WTC11 (cell line): ENCODE measurements at regions not wholly inside any gene's neighbourhood (a gene's known extent, or its start where the extent isn't known, plus 50 kb on each side); places are given as distances from the start of the nearest gene placed in this dataset.

Source experiments
- ATAC-seq: fragments of 200-7000 bp; cut with Tn5 transposase; 2 replicates; pipeline ENCODE4 v1.10.0; 2021; ENCODE audit warnings: mild to moderate bottlenecking, moderate library complexity
- CTCF ChIA-PET: fragments of 300-600 bp; sonication (Branson Sonifier 250); formaldehyde crosslinking; loops from one replicate; lab custom pipeline; 2021; ENCODE audit warnings: antibody characterized with exemption; lab: Charles Lee
- POLR2A ChIA-PET: fragments of 350-600 bp; sonication (Branson Sonifier 250); formaldehyde crosslinking; loops from one replicate; lab custom pipeline; 2021; ENCODE audit warnings: antibody characterized with exemption; lab: Charles Lee
- DNase-seq: peaks from one replicate; pipeline ENCODE4 v3.0.0; 2021; ENCODE audit warnings: low spot score
- H3K27ac Mint-ChIP-seq: 2 replicates; pipeline ENCODE4 v1.8.0; 2021; ENCODE audit warnings: mixed read lengths
- H3K27me3 Mint-ChIP-seq: 2 replicates; pipeline ENCODE4 v1.8.0; 2021; ENCODE audit warnings: low read depth, mild to moderate bottlenecking, moderate library complexity, mixed read lengths
- H3K36me3 Mint-ChIP-seq: 2 replicates; pipeline ENCODE4 v1.8.0; 2021; ENCODE audit warnings: mixed read lengths
- H3K4me1 Mint-ChIP-seq: 2 replicates; pipeline ENCODE4 v1.8.0; 2022; ENCODE audit warnings: mixed read lengths
- H3K4me3 Mint-ChIP-seq: 2 replicates; pipeline ENCODE4 v1.8.0; 2021; ENCODE audit warnings: mild to moderate bottlenecking, moderate library complexity, mixed read lengths
- H3K9me3 Mint-ChIP-seq: 2 replicates; pipeline ENCODE4 v1.8.0; 2021; ENCODE audit warnings: mixed read lengths
- ARID4B ChIP-seq: sonication (generic); formaldehyde crosslinking; IDR thresholded peaks from 2 replicates; pipeline ENCODE4 v1.8.0; 2023; ENCODE audit warnings: missing genetic modification reagents, mild to moderate bottlenecking, borderline replicate concordance
- ELF4 ChIP-seq: sonication (generic); formaldehyde crosslinking; IDR thresholded peaks from 2 replicates; pipeline ENCODE4 v1.8.1; 2022; ENCODE audit warnings: low read depth, mild to moderate bottlenecking, moderate library complexity, missing genetic modification reagents
- ESRRA ChIP-seq: sonication (generic); formaldehyde crosslinking; IDR thresholded peaks from 2 replicates; pipeline ENCODE4 v1.8.1; 2022; ENCODE audit warnings: mild to moderate bottlenecking, missing genetic modification reagents, borderline replicate concordance
- FOXJ3 ChIP-seq: sonication (generic); formaldehyde crosslinking; IDR thresholded peaks from 2 replicates; pipeline ENCODE4 v1.9.0; 2021; ENCODE audit warnings: missing genetic modification reagents, mild to moderate bottlenecking, borderline replicate concordance
- FOXP1 ChIP-seq: sonication (generic); formaldehyde crosslinking; IDR thresholded peaks from 2 replicates; pipeline ENCODE4 v1.8.0; 2022; ENCODE audit warnings: missing genetic modification reagents, mild to moderate bottlenecking, moderate library complexity, borderline replicate concordance
- GTF2I ChIP-seq: fragments of 250-450 bp; sonication (Bioruptor Pico); conservative IDR thresholded peaks from 2 replicates; pipeline ENCODE4 v1.4.0; 2021; ENCODE audit warnings: mild to moderate bottlenecking
- HMGA2 ChIP-seq: fragments of 250-450 bp; sonication (Bioruptor Pico); IDR thresholded peaks from 2 replicates; pipeline ENCODE4 v1.4.0; 2021; ENCODE audit warnings: mild to moderate bottlenecking, moderate library complexity
- MAX ChIP-seq: sonication (generic); formaldehyde crosslinking; IDR thresholded peaks from 2 replicates; pipeline ENCODE4 v1.8.0; 2022; ENCODE audit warnings: mild to moderate bottlenecking, missing genetic modification reagents
- NFATC4 ChIP-seq: fragments of 250-450 bp; sonication (Bioruptor Pico); IDR thresholded peaks from 2 replicates; pipeline ENCODE4 v1.9.0; 2021; ENCODE audit warnings: mild to moderate bottlenecking
- NFYB ChIP-seq: sonication (generic); formaldehyde crosslinking; conservative IDR thresholded peaks from 2 replicates; pipeline ENCODE4 v1.8.0; 2022; ENCODE audit warnings: low read depth, missing genetic modification reagents
- NR1H2 ChIP-seq: sonication (generic); formaldehyde crosslinking; IDR thresholded peaks from 2 replicates; pipeline ENCODE4 v1.9.0; 2021; ENCODE audit warnings: mild to moderate bottlenecking, moderate library complexity, missing genetic modification reagents
- OVOL2 ChIP-seq: fragments of 250-450 bp; sonication (Bioruptor Pico); IDR thresholded peaks from 2 replicates; pipeline ENCODE4 v1.9.0; 2021; ENCODE audit warnings: mild to moderate bottlenecking, borderline replicate concordance
- TEAD1 ChIP-seq: sonication (generic); formaldehyde crosslinking; IDR thresholded peaks from 2 replicates; pipeline ENCODE4 v1.8.0; 2022; ENCODE audit warnings: mild to moderate bottlenecking, missing genetic modification reagents
- TEAD4 ChIP-seq: sonication (generic); formaldehyde crosslinking; IDR thresholded peaks from 2 replicates; pipeline ENCODE4 v1.8.0; 2022; ENCODE audit warnings: mild to moderate bottlenecking, missing genetic modification reagents
- ZBTB21 ChIP-seq: sonication (generic); formaldehyde crosslinking; IDR thresholded peaks from 2 replicates; pipeline ENCODE4 v1.8.1; 2023; ENCODE audit warnings: mild to moderate bottlenecking, missing genetic modification reagents, borderline replicate concordance
- ZNF121 ChIP-seq: sonication (generic); formaldehyde crosslinking; IDR thresholded peaks from 2 replicates; pipeline ENCODE4 v1.8.0; 2023; ENCODE audit warnings: missing genetic modification reagents
- ZNF281 ChIP-seq: sonication (generic); formaldehyde crosslinking; IDR thresholded peaks from 2 replicates; pipeline ENCODE4 v1.8.0; 2023; ENCODE audit warnings: mild to moderate bottlenecking, missing genetic modification reagents
- ZNF317 ChIP-seq: sonication (generic); formaldehyde crosslinking; IDR thresholded peaks from 2 replicates; pipeline ENCODE4 v1.8.1; 2023; ENCODE audit warnings: low read depth, mild to moderate bottlenecking, moderate library complexity, missing genetic modification reagents, borderline replicate concordance
- ZNF423 ChIP-seq: fragments of 250-450 bp; sonication (Bioruptor Pico); IDR thresholded peaks from 2 replicates; pipeline ENCODE4 v2.1.2; 2022; ENCODE audit warnings: mild to moderate bottlenecking, moderate library complexity
- ZSCAN18 ChIP-seq: fragments of 250-450 bp; sonication (Bioruptor Pico); IDR thresholded peaks from 2 replicates; pipeline ENCODE4 v2.1.2; 2022; ENCODE audit warnings: mild to moderate bottlenecking, moderate library complexity

GRCh38 chr3:109228391-109229080 is 87.8 kb downstream of the DPPA2 start:
- Mint-ChIP-seq H3K36me3 (0 out of 2 replicates have a peak, but pooled peaks cover 2% of the 10 kb centered on the region), H3K27ac (no peak overlapping the region), H3K4me1 (0 out of 2 replicates have a peak, but pooled peaks cover 6% of the 10 kb centered on the region)
- DNase-seq = no peak
- ATAC-seq = no peak
- POLR2A ChIA-PET = no interaction called here
- no peak for TF ChIP-seq NFYB (CRISPR knock-in tag)
- TF ChIP-seq, all 79 proteins: peak for 0
- no peaks in the 10 kb centered on the region for H3K27me3 Mint-ChIP-seq
- no peak overlapping the region for H3K4me3 Mint-ChIP-seq
- CTCF ChIA-PET = no interaction called here
- H3K9me3 Mint-ChIP-seq = peaks cover 12% of the 10 kb centered on the region

- CTCF ChIA-PET = no interaction called here
- no peak for ATAC-seq
- H3K36me3 Mint-ChIP-seq = 0 out of 2 replicates have a peak, but pooled peaks cover 2% of the 10 kb centered on the region
- H3K4me1 Mint-ChIP-seq = peaks cover 12% of the 10 kb centered on the region
- TF ChIP-seq FOXJ3 (no peak), NR1H2 (CRISPR knock-in tag) (no peak), FOXP1 (CRISPR knock-in tag) (no peak), OVOL2 (no peak), NFATC4 (CRISPR knock-in tag) (no peak)
- TF ChIP-seq, all 79 proteins: peak for 0
- Mint-ChIP-seq H3K27me3 (no peaks in the 10 kb centered on the region), H3K27ac (no peak overlapping the region), H3K4me3 (no peak overlapping the region), H3K9me3 (peaks cover 12% of the 10 kb centered on the region)
- POLR2A ChIA-PET = no interaction called here
- DNase-seq = no peak
These were observed 87.0 kb downstream of the DPPA2 start for GRCh38 chr3:109229174-109229847.

GRCh38 chr3:109234300-109234699 is 82.0 kb downstream of the DPPA2 start:
- H3K4me1 Mint-ChIP-seq = peaks cover 15% of the 10 kb centered on the region
- no peaks in the 10 kb centered on the region for H3K27me3 Mint-ChIP-seq
- peaks cover 26% of the 10 kb centered on the region for H3K9me3 Mint-ChIP-seq
- DNase-seq (peak; percentile 62), ATAC-seq (peak; percentile 96)
- ChIA-PET CTCF (interaction anchor here (1.0 kb wide), 1 partner anchor 10 kb away, joined by 6 read pairs; no protein-coding TSS in a partner anchor), POLR2A (no interaction called here)
- H3K27ac Mint-ChIP-seq = no peak overlapping the region
- H3K36me3 Mint-ChIP-seq = 0 out of 2 replicates have a peak, but pooled peaks cover 2% of the 10 kb centered on the region
- no peak overlapping the region for H3K4me3 Mint-ChIP-seq
- TF ChIP-seq ZNF281 (CRISPR knock-in tag) (0 out of 2 replicates have a peak, but pooled peaks have one; percentile 26), NFATC4 (CRISPR knock-in tag) (no peak), ELF4 (CRISPR knock-in tag) (no peak), TEAD4 (CRISPR knock-in tag) (no peak), ESRRA (CRISPR knock-in tag) (no peak), HMGA2 (CRISPR knock-in tag) (no peak), ZNF121 (CRISPR knock-in tag) (no peak), GTF2I (no peak), TEAD1 (0 out of 2 replicates have a peak, but pooled peaks have one; percentile 19), ZSCAN18 (CRISPR knock-in tag) (0 out of 2 replicates have a peak, but pooled peaks have one; percentile 54), ZNF423 (CRISPR knock-in tag) (peak; percentile 66), ZNF317 (CRISPR knock-in tag) (no peak), ZBTB21 (CRISPR knock-in tag) (0 out of 2 replicates have a peak, but pooled peaks have one; percentile 27), ARID4B (CRISPR knock-in tag) (no peak), MAX (CRISPR knock-in tag) (0 out of 2 replicates have a peak, but pooled peaks have one; percentile 25)
